PC-3 (cell line): ENCODE measurements at regions not wholly inside any gene's neighbourhood (a gene's known extent, or its start where the extent isn't known, plus 50 kb on each side); places are given as distances from the start of the nearest gene placed in this dataset.

ENCODE experiments used
- ATAC-seq: fragments of 200-7000 bp; cut with Tn5 transposase; 2 replicates; pipeline ENCODE4 v1.9.1; 2020; ENCODE audit warnings: mild to moderate bottlenecking, moderate library complexity
- BruUV-seq: library from RNA; stranded (reverse); fragments of 400-500 nt; replicated peaks from 2 replicates; lab custom pipeline; 2021; lab: Mats Ljungman, UMichigan
- CTCF ChIA-PET: fragments of 300-600 bp; sonication (Branson Sonifier 250); formaldehyde crosslinking; loops from one replicate; lab custom pipeline; 2022; ENCODE audit warnings: antibody characterized with exemption; lab: Charles Lee
- POLR2A ChIA-PET: fragments of 300-600 bp; sonication (Branson Sonifier 250); formaldehyde crosslinking; loops from one replicate; lab custom pipeline; 2022; ENCODE audit warnings: antibody characterized with exemption; ENCODE audit not compliant: unreplicated experiment; lab: Charles Lee
- DNase-seq: peaks from one replicate; pipeline ENCODE4 v3.0.0-alpha.2; 2015
- H2AFZ ChIP-seq: fragments of 300-600 bp; sonication (generic); 2 replicates; pipeline ENCODE4 v1.6.0; 2016; ENCODE audit warnings: antibody characterized with exemption, low read length
- H3F3A ChIP-seq: fragments of 300-600 bp; sonication (generic); one replicate; pipeline ENCODE4 v1.6.0; 2017; ENCODE audit warnings: antibody characterized with exemption, low read length, control low read depth, mild to moderate bottlenecking; ENCODE audit not compliant: unreplicated experiment
- H3K27ac ChIP-seq: fragments of 300-600 bp; sonication (generic); 2 replicates; pipeline ENCODE4 v1.5.1; 2016; ENCODE audit warnings: mild to moderate bottlenecking, low read length
- H3K27me3 ChIP-seq: fragments of 300-600 bp; sonication (generic); 2 replicates; pipeline ENCODE4 v1.6.1; 2016; ENCODE audit warnings: low read length, mixed read lengths
- H3K36me3 ChIP-seq: fragments of 300-600 bp; sonication (generic); 2 replicates; pipeline ENCODE4 v1.6.1; 2016; ENCODE audit warnings: low read depth, mixed run types, low read length, mixed read lengths
- H3K4me1 ChIP-seq: fragments of 300-600 bp; sonication (generic); 2 replicates; pipeline ENCODE4 v1.5.1; 2016; ENCODE audit warnings: low read length; ENCODE audit not compliant: insufficient read depth
- H3K4me2 ChIP-seq: fragments of 300-600 bp; sonication (generic); 2 replicates; pipeline ENCODE4 v1.6.0; 2016; ENCODE audit warnings: low read length
- H3K4me3 ChIP-seq: fragments of 300-600 bp; sonication (generic); 2 replicates; pipeline ENCODE4 v1.5.1; 2016; ENCODE audit warnings: mild to moderate bottlenecking, low read length, mixed read lengths
- H3K79me2 ChIP-seq: fragments of 300-600 bp; sonication (generic); 2 replicates; pipeline ENCODE4 v1.6.1; 2017; ENCODE audit warnings: low read length, mixed read lengths
- H3K9ac ChIP-seq: fragments of 300-600 bp; sonication (generic); 2 replicates; pipeline ENCODE4 v1.6.0; 2016; ENCODE audit warnings: mild to moderate bottlenecking, low read length
- H3K9me2 ChIP-seq: fragments of 300-600 bp; sonication (generic); replicated peaks from 2 replicates; pipeline ENCODE4 v1.6.1; 2016; ENCODE audit warnings: mixed run types, low read length, mixed read lengths
- H3K9me3 ChIP-seq: fragments of 300-600 bp; sonication (generic); 2 replicates; pipeline ENCODE4 v1.6.1; 2016; ENCODE audit warnings: low read length, mixed read lengths
- H4K20me1 ChIP-seq: fragments of 300-600 bp; sonication (generic); 2 replicates; pipeline ENCODE4 v1.6.1; 2016; ENCODE audit warnings: low read length, mixed read lengths
- CTCF ChIP-seq: fragments of 300-600 bp; sonication (generic); conservative IDR thresholded peaks from 2 replicates; pipeline ENCODE4 v1.5.1; 2017; ENCODE audit warnings: antibody characterized with exemption, low read depth, mild to moderate bottlenecking, low read length
- EZH2 ChIP-seq: fragments of 300-600 bp; sonication (generic); IDR thresholded peaks from one replicate; pipeline ENCODE4 v1.6.1; 2017; ENCODE audit warnings: antibody characterized with exemption, mild to moderate bottlenecking, low read length; ENCODE audit not compliant: unreplicated experiment
- EZH2phosphoT487 ChIP-seq: fragments of 300-600 bp; sonication (generic); IDR thresholded peaks from 2 replicates; pipeline ENCODE4 v1.6.1; 2018; ENCODE audit warnings: mild to moderate bottlenecking, antibody characterized with exemption, low read length, borderline replicate concordance
- intact Hi-C: fragments of 100-400 bp; cut with micrococcal nuclease; formaldehyde crosslinking; loops from 2 replicates; pipeline ENCODE4 v1.9.0; 2023

GRCh38 chr1:194442901-194443575 is 1256.6 kb upstream of the B3GALT2 start:
- intact Hi-C loops, result no loop called here
- ATAC-seq, result no peak
- POLR2A ChIA-PET, result no interaction called here
- no peaks in the 10 kb centered on the region for H3K27me3 ChIP-seq
- H3K9me2 ChIP-seq, result no peaks in the 10 kb centered on the region
- H3K27ac ChIP-seq, result no peak overlapping the region
- no peaks in the 10 kb centered on the region for H3F3A ChIP-seq
- H3K36me3 ChIP-seq, result no peaks in the 10 kb centered on the region
- H3K4me2 ChIP-seq, result no peak overlapping the region
- CTCF ChIA-PET, result no interaction called here
- H3K4me1 ChIP-seq, result no peaks in the 10 kb centered on the region
- TF ChIP-seq CTCF (no peak), EZH2 (no peak), EZH2phosphoT487 (no peak)
- H3K9me3 ChIP-seq, result no peaks in the 10 kb centered on the region
- no peak overlapping the region for H3K4me3 ChIP-seq
- BruUV-seq, result no TSS peak
- no peak for DNase-seq
- no peak overlapping the region for H2AFZ ChIP-seq
- H3K9ac ChIP-seq, result no peak overlapping the region
- H4K20me1 ChIP-seq, result no peaks in the 10 kb centered on the region
- no peaks in the 10 kb centered on the region for H3K79me2 ChIP-seq

- no peak for DNase-seq
- TF ChIP-seq EZH2phosphoT487, result no peak
- TF ChIP-seq CTCF, result no peak
- TF ChIP-seq EZH2, result no peak
- Histone ChIP-seq H3K27me3 (no peaks in the 10 kb centered on the region), H2AFZ (no peak overlapping the region), H3K36me3 (no peaks in the 10 kb centered on the region), H3F3A (no peaks in the 10 kb centered on the region), H4K20me1 (no peaks in the 10 kb centered on the region), H3K9me2 (no peaks in the 10 kb centered on the region), H3K4me2 (no peak overlapping the region), H3K79me2 (no peaks in the 10 kb centered on the region), H3K4me1 (no peaks in the 10 kb centered on the region), H3K9ac (no peak overlapping the region), H3K4me3 (no peak overlapping the region), H3K9me3 (no peaks in the 10 kb centered on the region), H3K27ac (no peak overlapping the region)
- POLR2A ChIA-PET, result no interaction called here
- no TSS peak for BruUV-seq
- ATAC-seq, result no peak
- intact Hi-C loops, result no loop called here
- CTCF ChIA-PET, result no interaction called here
Measured at GRCh38 chr1:194437135-194437534, 1250.7 kb upstream of the B3GALT2 start.

GRCh38 chr1:194431121-194431520 is 1244.7 kb upstream of the B3GALT2 start:
- Histone ChIP-seq H3K27me3 (no peaks in the 10 kb centered on the region), H3K36me3 (no peaks in the 10 kb centered on the region), H3K9me3 (no peaks in the 10 kb centered on the region), H3K27ac (no peak overlapping the region), H3K79me2 (no peaks in the 10 kb centered on the region), H3K4me2 (no peak overlapping the region), H3F3A (no peaks in the 10 kb centered on the region), H3K4me1 (no peaks in the 10 kb centered on the region), H3K9ac (no peak overlapping the region), H4K20me1 (no peaks in the 10 kb centered on the region), H3K9me2 (no peaks in the 10 kb centered on the region), H2AFZ (no peak overlapping the region), H3K4me3 (no peak overlapping the region)
- no peak for ATAC-seq
- BruUV-seq, result no TSS peak
- TF ChIP-seq EZH2phosphoT487 (no peak), EZH2 (no peak), CTCF (no peak)
- ChIA-PET CTCF (no interaction called here), POLR2A (no interaction called here)
- no peak for DNase-seq
- intact Hi-C loops, result no loop called here
